Activated naive CD4-positive, alpha-beta T cell treated with anti-CD3 and anti-CD28 coated beads for 36 hours (primary cell): ENCODE measurements at regions not wholly inside any gene's neighbourhood (a gene's known extent, or its start where the extent isn't known, plus 50 kb on each side); places are given as distances from the start of the nearest gene placed in this dataset.
"Not testable (repeated sequence)": the region's sequence is repeated elsewhere in the genome, so short reads cannot be mapped to it uniquely, and the experiment has no call there.

Experiments
- CTCF ChIA-PET: fragments of 350-600 bp; sonication (Branson Sonifier 250); formaldehyde crosslinking; loops from one replicate; lab custom pipeline; 2021; ENCODE audit warnings: antibody characterized with exemption; lab: Charles Lee
- DNase-seq: peaks from one replicate; pipeline ENCODE4 v3.0.0-alpha.2; 2020
- H3K27ac Mint-ChIP-seq: one replicate; pipeline ENCODE4 v1.8.0; 2021; ENCODE audit warnings: mild to moderate bottlenecking, mixed read lengths
- H3K27me3 Mint-ChIP-seq: one replicate; pipeline ENCODE4 v1.8.0; 2021; ENCODE audit warnings: low read depth, mixed read lengths
- H3K36me3 Mint-ChIP-seq: one replicate; pipeline ENCODE4 v1.8.0; 2021; ENCODE audit warnings: low read depth, mixed read lengths
- H3K4me1 Mint-ChIP-seq: one replicate; pipeline ENCODE4 v1.8.0; 2021; ENCODE audit warnings: low read depth, mixed read lengths
- H3K4me3 Mint-ChIP-seq: one replicate; pipeline ENCODE4 v1.8.0; 2021; ENCODE audit warnings: mild to moderate bottlenecking, moderate library complexity, mixed read lengths
- H3K9me3 Mint-ChIP-seq: one replicate; pipeline ENCODE4 v1.8.0; 2021; ENCODE audit warnings: mixed read lengths
- intact Hi-C: fragments of 100-400 bp; cut with micrococcal nuclease; formaldehyde crosslinking; loops from one replicate; pipeline ENCODE4 v1.15.1; 2023

GRCh38 chr5:40165106-40165788 lies 514.5 kb upstream of the PTGER4 start:
- Mint-ChIP-seq H3K4me1 (peaks cover 9% of the 10 kb centered on the region), H3K9me3 (peaks cover 7% of the 10 kb centered on the region), H3K27me3 (no peaks in the 10 kb centered on the region), H3K4me3 (no peak overlapping the region), H3K27ac (no peak overlapping the region), H3K36me3 (no peaks in the 10 kb centered on the region)
- intact Hi-C loops: loop anchor here (5.0 to 10.0 kb wide), 4 partner anchors 218 to 712 kb away; no protein-coding TSS in a partner anchor
- CTCF ChIA-PET: interaction anchor here (0.6 to 1.6 kb wide), 5 partner anchors 13 to 390 kb away, joined by 3 to 5 read pairs (median 3); no protein-coding TSS in a partner anchor
- no peak for DNase-seq

DNA sequence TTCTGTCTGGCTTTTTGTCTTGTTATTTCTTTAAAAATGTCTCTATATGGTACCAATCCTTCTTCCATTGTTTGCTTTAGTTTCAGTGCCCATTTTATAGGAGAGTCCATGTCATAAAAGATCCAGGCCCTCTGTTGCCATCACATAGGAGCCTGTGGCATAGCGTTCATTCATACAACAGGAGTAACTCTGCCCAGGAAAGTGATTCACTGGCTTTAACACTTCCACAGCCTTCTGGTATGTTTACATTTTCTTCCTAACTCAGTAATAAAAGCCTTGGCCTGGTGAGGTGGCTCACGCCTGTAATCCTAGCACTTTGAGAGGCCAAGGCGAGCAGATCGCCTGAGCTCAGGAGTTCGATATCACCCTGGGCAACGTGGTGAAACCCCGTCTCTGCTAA lies 519.3 kb upstream of the PTGER4 start:
- intact Hi-C loops: loop anchor here (10.0 kb wide), 1 partner anchor 446 kb away; no protein-coding TSS in a partner anchor
- Mint-ChIP-seq H3K27ac (no peak overlapping the region), H3K4me3 (no peak overlapping the region), H3K4me1 (no peaks in the 10 kb centered on the region), H3K36me3 (no peaks in the 10 kb centered on the region), H3K27me3 (no peaks in the 10 kb centered on the region), H3K9me3 (no peaks in the 10 kb centered on the region)
- DNase-seq: no peak
- CTCF ChIA-PET: no interaction called here

GRCh38 chr5:40154194-40154593 lies 525.5 kb upstream of the PTGER4 start:
- H3K27ac Mint-ChIP-seq: no peak overlapping the region
- no peaks in the 10 kb centered on the region for H3K9me3 Mint-ChIP-seq
- intact Hi-C loops: loop anchor here (5.0 kb wide), 1 partner anchor 207 kb away; no protein-coding TSS in a partner anchor
- H3K4me1 Mint-ChIP-seq: no peaks in the 10 kb centered on the region
- DNase-seq: no peak
- H3K4me3 Mint-ChIP-seq: no peak overlapping the region
- no peaks in the 10 kb centered on the region for H3K36me3 Mint-ChIP-seq
- no peaks in the 10 kb centered on the region for H3K27me3 Mint-ChIP-seq
- CTCF ChIA-PET: interaction anchor here (0.6 kb wide), 1 partner anchor 241 kb away, joined by 4 read pairs; no protein-coding TSS in a partner anchor

GRCh38 chr5:40150896-40151295 lies 528.8 kb upstream of the PTGER4 start:
- Mint-ChIP-seq H3K36me3 (no peaks in the 10 kb centered on the region), H3K27ac (no peak overlapping the region), H3K4me3 (no peak overlapping the region), H3K27me3 (peaks cover 3% of the 10 kb centered on the region), H3K9me3 (no peaks in the 10 kb centered on the region), H3K4me1 (no peaks in the 10 kb centered on the region)
- intact Hi-C loops: loop anchor here (5.0 kb wide), 1 partner anchor 204 kb away; no protein-coding TSS in a partner anchor
- CTCF ChIA-PET: interaction anchor here (2.2 kb wide), 1 partner anchor 15 kb away, joined by 6 read pairs; no protein-coding TSS in a partner anchor
- no peak for DNase-seq

- DNase-seq: no peak
- intact Hi-C loops: no loop called here
- Mint-ChIP-seq H3K4me3 (no peak overlapping the region), H3K4me1 (peaks cover 4% of the 10 kb centered on the region), H3K27ac (no peak overlapping the region), H3K9me3 (no peaks in the 10 kb centered on the region), H3K27me3 (peaks cover 5% of the 10 kb centered on the region), H3K36me3 (no peaks in the 10 kb centered on the region)
- CTCF ChIA-PET: no interaction called here
Measured at GRCh38 chr5:40141896-40142295, 537.8 kb upstream of the PTGER4 start.

DNA sequence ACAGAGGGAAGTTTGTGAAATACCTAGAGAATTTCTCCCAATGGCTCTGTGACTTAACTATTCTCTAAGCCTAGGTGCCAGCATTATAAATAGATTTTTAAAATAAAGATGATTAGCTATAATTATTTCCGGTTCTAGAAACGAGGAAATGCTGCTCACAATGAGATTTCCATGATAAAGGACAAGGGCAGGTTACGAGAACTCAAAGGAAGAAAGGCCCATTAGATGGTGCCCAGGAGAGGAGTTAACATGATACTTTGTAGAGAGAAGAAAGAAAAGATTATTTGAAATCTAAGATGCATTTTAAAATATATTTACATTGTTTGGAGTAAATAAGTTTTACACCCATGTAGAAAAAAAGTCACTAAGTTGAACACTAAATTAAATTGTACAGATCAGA lies 538.3 kb upstream of the PTGER4 start:
- H3K4me3 Mint-ChIP-seq: no peak overlapping the region
- H3K27ac Mint-ChIP-seq: no peak overlapping the region
- H3K4me1 Mint-ChIP-seq: peaks cover 4% of the 10 kb centered on the region
- no peak for DNase-seq
- intact Hi-C loops: no loop called here
- peaks cover 5% of the 10 kb centered on the region for H3K27me3 Mint-ChIP-seq
- CTCF ChIA-PET: no interaction called here
- H3K9me3 Mint-ChIP-seq: no peaks in the 10 kb centered on the region
- no peaks in the 10 kb centered on the region for H3K36me3 Mint-ChIP-seq

GRCh38 chr5:40137223-40137622 lies 542.5 kb upstream of the PTGER4 start:
- Mint-ChIP-seq H3K9me3 (no peaks in the 10 kb centered on the region), H3K36me3 (no peaks in the 10 kb centered on the region), H3K27me3 (peaks cover 3% of the 10 kb centered on the region), H3K4me1 (peaks cover 1% of the 10 kb centered on the region), H3K4me3 (no peak overlapping the region), H3K27ac (no peak overlapping the region)
- no peak for DNase-seq
- intact Hi-C loops: no loop called here
- CTCF ChIA-PET: no interaction called here

DNA sequence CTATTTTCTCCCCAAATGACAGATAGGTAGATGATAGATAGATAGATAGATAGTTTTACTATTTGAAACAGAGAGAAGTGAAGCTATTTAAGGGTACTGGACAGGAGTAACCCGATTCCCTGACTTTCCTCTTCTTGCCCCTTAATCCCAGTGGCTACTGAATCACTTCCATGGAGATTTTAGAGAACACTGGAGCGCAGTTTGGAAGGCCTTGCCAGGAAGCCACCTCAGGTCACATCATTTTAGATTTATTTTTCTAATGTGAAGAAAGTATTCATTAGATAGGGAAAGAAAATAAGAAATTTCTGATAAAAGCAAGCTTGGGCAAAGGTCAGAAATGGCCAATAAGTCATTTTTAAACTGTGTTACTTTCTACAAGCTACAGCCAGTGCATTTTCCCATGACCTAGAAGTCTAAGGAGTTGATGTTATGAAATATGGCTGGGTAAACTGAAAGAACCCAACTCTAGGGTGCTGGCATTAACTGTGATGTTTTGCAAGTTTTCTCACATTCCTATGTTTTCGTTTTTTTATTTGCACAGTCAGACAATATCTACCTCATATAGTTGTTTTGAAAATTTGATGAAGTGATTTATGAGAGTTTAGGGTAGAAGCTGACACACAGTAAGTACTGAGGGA lies 544.7 kb upstream of the PTGER4 start:
- no peaks in the 10 kb centered on the region for H3K36me3 Mint-ChIP-seq
- CTCF ChIA-PET: interaction anchor here (0.5 kb wide), 1 partner anchor 372 kb away, joined by 3 read pairs; no protein-coding TSS in a partner anchor

GRCh38 chr5:40124367-40124766 lies 555.3 kb upstream of the PTGER4 start:
- no peak overlapping the region for H3K4me3 Mint-ChIP-seq
- H3K9me3 Mint-ChIP-seq: peaks cover 31% of the 10 kb centered on the region
- peaks cover 15% of the 10 kb centered on the region for H3K4me1 Mint-ChIP-seq
- no peak overlapping the region for H3K27ac Mint-ChIP-seq
- DNase-seq: no peak
- CTCF ChIA-PET: no interaction called here
- H3K27me3 Mint-ChIP-seq: no peaks in the 10 kb centered on the region
- intact Hi-C loops: no loop called here
- peaks cover 10% of the 10 kb centered on the region for H3K36me3 Mint-ChIP-seq

More for the DNA sequence above, 544.7 kb upstream of the PTGER4 start:
- no peak overlapping the region for H3K4me3 Mint-ChIP-seq
- DNase-seq: no peak
- H3K4me1 Mint-ChIP-seq: no peaks in the 10 kb centered on the region
- H3K27me3 Mint-ChIP-seq: peaks cover 2% of the 10 kb centered on the region
- no peak overlapping the region for H3K27ac Mint-ChIP-seq
- intact Hi-C loops: no loop called here
- H3K9me3 Mint-ChIP-seq: no peaks in the 10 kb centered on the region

- intact Hi-C loops: no loop called here
- CTCF ChIA-PET: no interaction called here
- no peak overlapping the region for H3K27ac Mint-ChIP-seq
- peaks cover 22% of the 10 kb centered on the region for H3K9me3 Mint-ChIP-seq
- no peaks in the 10 kb centered on the region for H3K4me1 Mint-ChIP-seq
- H3K4me3 Mint-ChIP-seq: no peak overlapping the region
- no peak for DNase-seq
- H3K27me3 Mint-ChIP-seq: no peaks in the 10 kb centered on the region
- H3K36me3 Mint-ChIP-seq: peaks cover 5% of the 10 kb centered on the region
Measured at GRCh38 chr5:40121236-40121635, 558.5 kb upstream of the PTGER4 start.

DNA sequence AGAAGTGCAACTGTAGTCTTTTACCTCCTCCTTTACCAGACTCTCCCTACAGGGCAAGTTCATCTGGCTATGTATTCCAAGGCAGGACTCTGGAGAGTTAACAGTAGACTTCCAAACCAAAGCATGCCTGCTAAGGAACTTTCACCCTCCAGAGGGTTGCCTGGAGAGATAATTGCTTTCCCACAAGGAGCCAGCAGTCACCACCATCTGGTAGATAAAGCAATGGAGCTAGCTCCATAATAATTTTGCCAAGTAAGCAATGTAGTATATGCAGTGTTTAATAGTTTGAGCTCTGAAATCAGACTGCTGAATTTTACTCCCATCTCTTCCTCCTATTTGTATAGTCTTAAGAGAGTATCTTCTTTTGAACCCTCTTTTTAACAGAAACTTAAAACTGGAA lies 566.8 kb upstream of the PTGER4 start:
- intact Hi-C loops: no loop called here

GRCh38 chr5:40111036-40111435 lies 568.7 kb upstream of the PTGER4 start:
- H3K9me3 Mint-ChIP-seq, H3K4me3 Mint-ChIP-seq, CTCF ChIA-PET, H3K27me3 Mint-ChIP-seq, DNase-seq, intact Hi-C loops, H3K36me3 Mint-ChIP-seq, H3K27ac Mint-ChIP-seq, H3K4me1 Mint-ChIP-seq: not testable (repeated sequence)

More for the DNA sequence above, 566.8 kb upstream of the PTGER4 start:
- no peaks in the 10 kb centered on the region for H3K4me1 Mint-ChIP-seq
- H3K36me3 Mint-ChIP-seq: no peaks in the 10 kb centered on the region
- no peaks in the 10 kb centered on the region for H3K9me3 Mint-ChIP-seq
- no peak overlapping the region for H3K4me3 Mint-ChIP-seq
- H3K27me3 Mint-ChIP-seq: no peaks in the 10 kb centered on the region
- DNase-seq: no peak
- CTCF ChIA-PET: no interaction called here
- no peak overlapping the region for H3K27ac Mint-ChIP-seq
